HEK293 (cell line): ENCODE measurements at regions not wholly inside any gene's neighbourhood (a gene's known extent, or its start where the extent isn't known, plus 50 kb on each side); places are given as distances from the start of the nearest gene placed in this dataset.
A peak's percentile ranks its signal among the peaks of the same experiment; 100 is the strongest.

Experiments used
- CTCF ChIA-PET: fragments of 350-600 bp; formaldehyde crosslinking; extraction: SDS; loops from one replicate; lab custom pipeline; 2021; ENCODE audit warnings: antibody characterized with exemption; lab: Yijun Ruan, JAX
- POLR2A ChIA-PET: fragments of 300-600 bp; formaldehyde crosslinking; extraction: SDS; loops from one replicate; lab custom pipeline; 2020; ENCODE audit warnings: antibody characterized with exemption, inconsistent platforms; lab: Yijun Ruan, JAX
- H3K27ac ChIP-seq: fragments of 200-500 bp; sonication (Bioruptor generic); 2 replicates; pipeline ENCODE4 v1.5.1; 2014; ENCODE audit warnings: low read depth, low read length, control low read depth, inconsistent platforms; ENCODE audit errors: extremely low read depth
- H3K36me3 ChIP-seq, 2 experiments: fragments of 200-500 bp in 1 of 2; sonication (Bioruptor generic) in 1 of 2; 1 replicate in 1 of 2; 2 replicates in 1 of 2; pipeline ENCODE4 v1.5.1; 2014 to 2017; ENCODE audit warnings: inconsistent platforms in 2 of 2, low read length in 2 of 2; ENCODE audit not compliant: control insufficient read depth in 2 of 2, insufficient read depth in 1 of 2
- H3K4me1 ChIP-seq: fragments of 200-500 bp; sonication (Bioruptor generic); 2 replicates; pipeline ENCODE4 v1.5.1; 2014; ENCODE audit warnings: mild to moderate bottlenecking, low read length, inconsistent platforms; ENCODE audit not compliant: control insufficient read depth, insufficient read depth
- H3K4me3 ChIP-seq: 2 replicates; pipeline ENCODE4 v1.5.1; 2011; ENCODE audit warnings: low read depth, mild to moderate bottlenecking, control low read depth, low read length, moderate library complexity
- H3K9me3 ChIP-seq: fragments of 200-500 bp; sonication (Bioruptor generic); 2 replicates; pipeline ENCODE4 v1.5.1; 2014; ENCODE audit warnings: low read depth, low read length, inconsistent platforms; ENCODE audit not compliant: control insufficient read depth, insufficient read depth
- KLF17 ChIP-seq: fragments of 450-650 bp; formaldehyde crosslinking; IDR thresholded peaks from 2 replicates; pipeline ENCODE4 v1.5.1; 2016; ENCODE audit warnings: missing biosample characterization, missing genetic modification characterization
- ZFP3 ChIP-seq: fragments of 450-650 bp; formaldehyde crosslinking; IDR thresholded peaks from 2 replicates; pipeline ENCODE4 v1.5.1; 2016; ENCODE audit warnings: low read depth, missing biosample characterization, missing genetic modification characterization
- ZFP37 ChIP-seq: fragments of 450-650 bp; formaldehyde crosslinking; IDR thresholded peaks from 2 replicates; pipeline ENCODE4 v1.5.1; 2016; ENCODE audit warnings: missing biosample characterization, missing genetic modification characterization
- ZNF138 ChIP-seq: fragments of 450-650 bp; formaldehyde crosslinking; IDR thresholded peaks from 2 replicates; pipeline ENCODE4 v1.5.1; 2016; ENCODE audit warnings: missing biosample characterization, missing genetic modification characterization, borderline replicate concordance
- ZNF354C ChIP-seq: fragments of 450-650 bp; formaldehyde crosslinking; IDR thresholded peaks from 2 replicates; pipeline ENCODE4 v1.5.1; 2016; ENCODE audit warnings: missing biosample characterization, missing genetic modification characterization, low read depth, borderline replicate concordance
- ZNF514 ChIP-seq: fragments of 450-650 bp; formaldehyde crosslinking; IDR thresholded peaks from 2 replicates; pipeline ENCODE4 v1.5.1; 2016; ENCODE audit warnings: missing biosample characterization, missing genetic modification characterization
- ZNF549 ChIP-seq: fragments of 450-650 bp; IDR thresholded peaks from 2 replicates; pipeline ENCODE4 v1.5.1; 2018; ENCODE audit warnings: missing biosample characterization, missing genetic modification characterization, mild to moderate bottlenecking, inconsistent platforms, moderate library complexity
- ZNF585B ChIP-seq: fragments of 450-650 bp; formaldehyde crosslinking; IDR thresholded peaks from 2 replicates; pipeline ENCODE4 v1.5.1; 2016; ENCODE audit warnings: missing biosample characterization, missing genetic modification characterization
- ZNF768 ChIP-seq: fragments of 450-650 bp; formaldehyde crosslinking; IDR thresholded peaks from 2 replicates; pipeline ENCODE4 v1.5.1; 2018; ENCODE audit warnings: missing biosample characterization, mild to moderate bottlenecking, missing genetic modification characterization
- ZSCAN4 ChIP-seq: fragments of 450-650 bp; formaldehyde crosslinking; IDR thresholded peaks from 2 replicates; pipeline ENCODE4 v1.5.1; 2017; ENCODE audit warnings: missing biosample characterization, missing genetic modification characterization
- TF ChIP-seq, protein P1 (sequence below): fragments of 450-650 bp; formaldehyde crosslinking; IDR thresholded peaks from 2 replicates; pipeline ENCODE4 v1.5.1; 2016; ENCODE audit warnings: missing biosample characterization, missing genetic modification characterization
- TF ChIP-seq, protein P2 (sequence below): fragments of 450-650 bp; formaldehyde crosslinking; IDR thresholded peaks from 2 replicates; pipeline ENCODE4 v1.5.1; 2016; ENCODE audit warnings: missing biosample characterization, missing genetic modification characterization
- TF ChIP-seq, protein P3 (sequence below): fragments of 450-650 bp; formaldehyde crosslinking; IDR thresholded peaks from 2 replicates; pipeline ENCODE4 v1.5.1; 2016; ENCODE audit warnings: missing biosample characterization, missing genetic modification characterization
- TF ChIP-seq, protein P4 (sequence below): fragments of 450-650 bp; formaldehyde crosslinking; IDR thresholded peaks from 2 replicates; pipeline ENCODE4 v1.5.0; 2017; ENCODE audit warnings: missing biosample characterization, missing genetic modification characterization, borderline replicate concordance

- Histone ChIP-seq H3K27ac (no peak overlapping the region), H3K4me1 (no peaks in the 10 kb centered on the region), H3K4me3 (no peak overlapping the region), H3K9me3 (no peaks in the 10 kb centered on the region), H3K36me3 (no peaks in the 10 kb centered on the region)
- CTCF ChIA-PET: no interaction called here
- TF ChIP-seq ZSCAN4 (tag by site-specific recombination): no peak
- no peak for TF ChIP-seq ZFP3 (tag by site-specific recombination)
- no peak for TF ChIP-seq ZNF768 (tag by site-specific recombination)
- TF ChIP-seq, protein P1, sequence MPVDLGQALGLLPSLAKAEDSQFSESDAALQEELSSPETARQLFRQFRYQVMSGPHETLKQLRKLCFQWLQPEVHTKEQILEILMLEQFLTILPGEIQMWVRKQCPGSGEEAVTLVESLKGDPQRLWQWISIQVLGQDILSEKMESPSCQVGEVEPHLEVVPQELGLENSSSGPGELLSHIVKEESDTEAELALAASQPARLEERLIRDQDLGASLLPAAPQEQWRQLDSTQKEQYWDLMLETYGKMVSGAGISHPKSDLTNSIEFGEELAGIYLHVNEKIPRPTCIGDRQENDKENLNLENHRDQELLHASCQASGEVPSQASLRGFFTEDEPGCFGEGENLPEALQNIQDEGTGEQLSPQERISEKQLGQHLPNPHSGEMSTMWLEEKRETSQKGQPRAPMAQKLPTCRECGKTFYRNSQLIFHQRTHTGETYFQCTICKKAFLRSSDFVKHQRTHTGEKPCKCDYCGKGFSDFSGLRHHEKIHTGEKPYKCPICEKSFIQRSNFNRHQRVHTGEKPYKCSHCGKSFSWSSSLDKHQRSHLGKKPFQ (tag by site-specific recombination): no peak
- TF ChIP-seq, protein P2, sequence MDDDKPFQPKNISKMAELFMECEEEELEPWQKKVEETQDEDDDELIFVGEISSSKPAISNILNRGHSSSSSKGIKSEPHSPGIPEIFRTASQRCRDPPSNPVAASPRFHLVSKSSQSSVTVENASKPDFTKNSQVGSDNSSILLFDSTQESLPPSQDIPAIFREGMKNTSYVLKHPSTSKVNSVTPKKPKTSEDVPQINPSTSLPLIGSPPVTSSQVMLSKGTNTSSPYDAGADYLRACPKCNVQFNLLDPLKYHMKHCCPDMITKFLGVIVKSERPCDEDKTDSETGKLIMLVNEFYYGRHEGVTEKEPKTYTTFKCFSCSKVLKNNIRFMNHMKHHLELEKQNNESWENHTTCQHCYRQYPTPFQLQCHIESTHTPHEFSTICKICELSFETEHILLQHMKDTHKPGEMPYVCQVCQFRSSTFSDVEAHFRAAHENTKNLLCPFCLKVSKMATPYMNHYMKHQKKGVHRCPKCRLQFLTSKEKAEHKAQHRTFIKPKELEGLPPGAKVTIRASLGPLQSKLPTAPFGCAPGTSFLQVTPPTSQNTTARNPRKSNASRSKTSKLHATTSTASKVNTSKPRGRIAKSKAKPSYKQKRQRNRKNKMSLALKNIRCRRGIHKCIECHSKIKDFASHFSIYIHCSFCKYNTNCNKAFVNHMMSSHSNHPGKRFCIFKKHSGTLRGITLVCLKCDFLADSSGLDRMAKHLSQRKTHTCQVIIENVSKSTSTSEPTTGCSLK: no peak
- POLR2A ChIA-PET: no interaction called here
Observed at GRCh38 chr1:82703951-82704350, 903.2 kb downstream of the ADGRL2 start.

DNA sequence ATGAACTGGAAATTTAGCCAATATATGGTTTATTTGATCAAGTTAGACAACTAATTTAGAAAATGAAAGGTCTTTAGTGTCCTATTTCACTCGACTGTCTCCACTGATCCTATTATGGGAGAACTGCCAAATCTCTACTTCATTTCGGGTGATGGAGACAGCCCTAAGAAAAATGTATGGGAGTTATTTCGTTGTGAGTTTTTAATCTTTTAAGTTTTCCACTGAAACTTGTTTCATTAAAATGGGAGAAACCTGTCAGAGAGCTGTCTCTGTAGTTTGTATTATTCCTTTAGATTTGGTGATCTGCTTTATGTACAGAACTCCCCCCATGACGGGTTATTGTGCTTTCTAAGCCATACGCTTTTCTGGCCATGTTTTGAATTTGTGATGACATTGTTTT is 899.7 kb downstream of the ADGRL2 start:
- CTCF ChIA-PET: no interaction called here
- POLR2A ChIA-PET: no interaction called here
- TF ChIP-seq, protein P3, sequence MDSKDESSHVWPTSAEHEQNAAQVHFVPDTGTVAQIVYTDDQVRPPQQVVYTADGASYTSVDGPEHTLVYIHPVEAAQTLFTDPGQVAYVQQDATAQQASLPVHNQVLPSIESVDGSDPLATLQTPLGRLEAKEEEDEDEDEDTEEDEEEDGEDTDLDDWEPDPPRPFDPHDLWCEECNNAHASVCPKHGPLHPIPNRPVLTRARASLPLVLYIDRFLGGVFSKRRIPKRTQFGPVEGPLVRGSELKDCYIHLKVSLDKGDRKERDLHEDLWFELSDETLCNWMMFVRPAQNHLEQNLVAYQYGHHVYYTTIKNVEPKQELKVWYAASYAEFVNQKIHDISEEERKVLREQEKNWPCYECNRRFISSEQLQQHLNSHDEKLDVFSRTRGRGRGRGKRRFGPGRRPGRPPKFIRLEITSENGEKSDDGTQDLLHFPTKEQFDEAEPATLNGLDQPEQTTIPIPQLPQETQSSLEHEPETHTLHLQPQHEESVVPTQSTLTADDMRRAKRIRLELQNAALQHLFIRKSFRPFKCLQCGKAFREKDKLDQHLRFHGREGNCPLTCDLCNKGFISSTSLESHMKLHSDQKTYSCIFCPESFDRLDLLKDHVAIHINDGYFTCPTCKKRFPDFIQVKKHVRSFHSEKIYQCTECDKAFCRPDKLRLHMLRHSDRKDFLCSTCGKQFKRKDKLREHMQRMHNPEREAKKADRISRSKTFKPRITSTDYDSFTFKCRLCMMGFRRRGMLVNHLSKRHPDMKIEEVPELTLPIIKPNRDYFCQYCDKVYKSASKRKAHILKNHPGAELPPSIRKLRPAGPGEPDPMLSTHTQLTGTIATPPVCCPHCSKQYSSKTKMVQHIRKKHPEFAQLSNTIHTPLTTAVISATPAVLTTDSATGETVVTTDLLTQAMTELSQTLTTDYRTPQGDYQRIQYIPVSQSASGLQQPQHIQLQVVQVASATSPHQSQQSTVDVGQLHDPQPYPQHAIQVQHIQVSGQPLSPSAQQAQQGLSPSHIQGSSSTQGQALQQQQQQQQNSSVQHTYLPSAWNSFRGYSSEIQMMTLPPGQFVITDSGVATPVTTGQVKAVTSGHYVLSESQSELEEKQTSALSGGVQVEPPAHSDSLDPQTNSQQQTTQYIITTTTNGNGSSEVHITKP (tag by site-specific recombination): peak; percentile 42; the same call in 1 of the 2 replicates
- TF ChIP-seq ZNF514: no peak

DNA sequence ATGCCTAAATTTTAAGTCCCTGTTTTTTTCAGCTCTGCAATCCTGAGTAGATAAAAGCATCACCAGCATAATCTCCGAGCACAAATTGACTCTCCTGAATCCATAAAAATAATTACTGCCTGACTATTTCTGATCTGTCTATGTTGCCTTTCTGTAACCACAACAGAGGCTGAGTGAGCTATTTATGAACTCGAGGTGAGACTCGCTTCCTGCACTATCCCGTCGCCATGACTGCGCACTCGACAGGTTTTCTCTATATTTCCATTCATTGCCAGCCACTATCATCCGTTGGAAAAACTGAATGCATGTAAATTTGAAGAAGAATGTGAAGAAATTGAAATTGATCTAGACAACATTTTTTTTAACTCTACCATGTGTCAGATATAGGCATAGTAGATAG is 897.2 kb downstream of the ADGRL2 start:
- no peaks in the 10 kb centered on the region for H3K4me1 ChIP-seq
- no peaks in the 10 kb centered on the region for H3K9me3 ChIP-seq
- POLR2A ChIA-PET: no interaction called here
- CTCF ChIA-PET: no interaction called here
- no peaks in the 10 kb centered on the region for H3K36me3 ChIP-seq
- H3K27ac ChIP-seq: no peak overlapping the region
- no peak overlapping the region for H3K4me3 ChIP-seq
- no peak for TF ChIP-seq ZNF549
- TF ChIP-seq KLF17 (tag by site-specific recombination): no peak
- no peak for TF ChIP-seq ZNF585B (tag by site-specific recombination)
- no peak for TF ChIP-seq ZNF354C
- no peak for TF ChIP-seq ZNF138 (tag by site-specific recombination)
- TF ChIP-seq, protein P4, sequence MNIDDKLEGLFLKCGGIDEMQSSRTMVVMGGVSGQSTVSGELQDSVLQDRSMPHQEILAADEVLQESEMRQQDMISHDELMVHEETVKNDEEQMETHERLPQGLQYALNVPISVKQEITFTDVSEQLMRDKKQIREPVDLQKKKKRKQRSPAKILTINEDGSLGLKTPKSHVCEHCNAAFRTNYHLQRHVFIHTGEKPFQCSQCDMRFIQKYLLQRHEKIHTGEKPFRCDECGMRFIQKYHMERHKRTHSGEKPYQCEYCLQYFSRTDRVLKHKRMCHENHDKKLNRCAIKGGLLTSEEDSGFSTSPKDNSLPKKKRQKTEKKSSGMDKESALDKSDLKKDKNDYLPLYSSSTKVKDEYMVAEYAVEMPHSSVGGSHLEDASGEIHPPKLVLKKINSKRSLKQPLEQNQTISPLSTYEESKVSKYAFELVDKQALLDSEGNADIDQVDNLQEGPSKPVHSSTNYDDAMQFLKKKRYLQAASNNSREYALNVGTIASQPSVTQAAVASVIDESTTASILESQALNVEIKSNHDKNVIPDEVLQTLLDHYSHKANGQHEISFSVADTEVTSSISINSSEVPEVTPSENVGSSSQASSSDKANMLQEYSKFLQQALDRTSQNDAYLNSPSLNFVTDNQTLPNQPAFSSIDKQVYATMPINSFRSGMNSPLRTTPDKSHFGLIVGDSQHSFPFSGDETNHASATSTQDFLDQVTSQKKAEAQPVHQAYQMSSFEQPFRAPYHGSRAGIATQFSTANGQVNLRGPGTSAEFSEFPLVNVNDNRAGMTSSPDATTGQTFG (tag by site-specific recombination): no peak
- no peak for TF ChIP-seq ZFP37 (tag by site-specific recombination)

More for the DNA sequence above, 899.7 kb downstream of the ADGRL2 start:
- Histone ChIP-seq H3K27ac (no peak overlapping the region), H3K4me1 (no peaks in the 10 kb centered on the region), H3K9me3 (no peaks in the 10 kb centered on the region), H3K36me3 (no peaks in the 10 kb centered on the region), H3K4me3 (no peak overlapping the region)
